Immature natural killer cell (primary cell): ENCODE measurements at regions not wholly inside any gene's neighbourhood (a gene's known extent, or its start where the extent isn't known, plus 50 kb on each side); places are given as distances from the start of the nearest gene placed in this dataset.
"Not testable (repeated sequence)": the region's sequence is repeated elsewhere in the genome, so short reads cannot be mapped to it uniquely, and the experiment has no call there.

ENCODE experiments used
- DNase-seq, 3 donors: peaks; one replicate each; pipeline ENCODE4 v3.0.0; 2022; ENCODE audit warnings: mixed read lengths in 1 of 3
- H3K27ac Mint-ChIP-seq, 6 donors: one replicate each; pipeline ENCODE4 v1.8.0; 2020; ENCODE audit warnings: mixed read lengths in 6 of 6, mild to moderate bottlenecking in 5 of 6, inconsistent platforms in 4 of 6, moderate library complexity in 3 of 6
- H3K27me3 Mint-ChIP-seq, 3 donors: one replicate each; pipeline ENCODE4 v1.8.0; 2020 to 2021; ENCODE audit warnings: low read depth in 3 of 3, mild to moderate bottlenecking in 3 of 3, mixed read lengths in 3 of 3, moderate library complexity in 3 of 3, inconsistent platforms in 1 of 3
- H3K36me3 Mint-ChIP-seq, 3 donors: one replicate each; pipeline ENCODE4 v1.8.0; 2020; ENCODE audit warnings: mixed read lengths in 3 of 3, inconsistent platforms in 2 of 3, mild to moderate bottlenecking in 2 of 3
- H3K4me1 Mint-ChIP-seq, 2 donors: one replicate each; pipeline ENCODE4 v1.8.0; 2020; ENCODE audit warnings: inconsistent platforms in 2 of 2, mild to moderate bottlenecking in 2 of 2, mixed read lengths in 2 of 2, moderate library complexity in 1 of 2
- H3K4me3 Mint-ChIP-seq, 5 donors: one replicate each; pipeline ENCODE4 v1.8.0; 2020; ENCODE audit warnings: mild to moderate bottlenecking in 5 of 5, mixed read lengths in 5 of 5, inconsistent platforms in 3 of 5, moderate library complexity in 3 of 5
- H3K9me3 Mint-ChIP-seq, 6 donors: one replicate each; pipeline ENCODE4 v1.8.0; 2020; ENCODE audit warnings: mild to moderate bottlenecking in 6 of 6, mixed read lengths in 6 of 6, inconsistent platforms in 4 of 6, moderate library complexity in 3 of 6

GRCh38 chr5:111612013-111612630 lies 99.8 kb upstream of the STARD4 start:
- H3K27ac Mint-ChIP-seq, H3K4me3 Mint-ChIP-seq, H3K27me3 Mint-ChIP-seq, H3K36me3 Mint-ChIP-seq, H3K4me1 Mint-ChIP-seq, DNase-seq, H3K9me3 Mint-ChIP-seq: not testable (repeated sequence)

- peaks cover 0 to 2% of the 10 kb centered on the region in 2 donors for H3K4me1 Mint-ChIP-seq
- H3K27ac Mint-ChIP-seq: no peak overlapping the region
- DNase-seq: no peak
- H3K4me3 Mint-ChIP-seq: no peak overlapping the region
- peaks cover 0 to 8% (median 0%) of the 10 kb centered on the region in 6 donors for H3K9me3 Mint-ChIP-seq
- peaks cover 0 to 5% (median 0%) of the 10 kb centered on the region in 3 donors for H3K27me3 Mint-ChIP-seq
- H3K36me3 Mint-ChIP-seq: peaks cover 0 to 7% (median 0%) of the 10 kb centered on the region in 3 donors
Measured at GRCh38 chr5:111606194-111606593, 93.9 kb upstream of the STARD4 start.

GRCh38 chr5:111603446-111603827 lies 91.1 kb upstream of the STARD4 start:
- H3K27me3 Mint-ChIP-seq: peaks cover 0 to 5% (median 3%) of the 10 kb centered on the region in 3 donors

GRCh38 chr5:111602817-111603445 lies 90.6 kb upstream of the STARD4 start:
- no peaks in the 10 kb centered on the region for H3K36me3 Mint-ChIP-seq
- no peak overlapping the region for H3K4me3 Mint-ChIP-seq
- H3K4me1 Mint-ChIP-seq: peaks cover 0 to 2% of the 10 kb centered on the region in 2 donors
- no peak for DNase-seq
- no peak overlapping the region for H3K27ac Mint-ChIP-seq
- H3K9me3 Mint-ChIP-seq: peaks cover 0 to 1% (median 0%) of the 10 kb centered on the region in 6 donors
- peaks cover 0 to 6% (median 3%) of the 10 kb centered on the region in 3 donors for H3K27me3 Mint-ChIP-seq

More at GRCh38 chr5:111603446-111603827, 91.1 kb upstream of the STARD4 start:
- H3K36me3 Mint-ChIP-seq: no peaks in the 10 kb centered on the region
- H3K4me3 Mint-ChIP-seq: no peak overlapping the region
- no peak overlapping the region for H3K27ac Mint-ChIP-seq
- DNase-seq: no peak
- peaks cover 0 to 1% (median 0%) of the 10 kb centered on the region in 6 donors for H3K9me3 Mint-ChIP-seq
- peaks cover 0 to 2% of the 10 kb centered on the region in 2 donors for H3K4me1 Mint-ChIP-seq

- Mint-ChIP-seq H3K9me3 (no peaks in the 10 kb centered on the region), H3K36me3 (no peaks in the 10 kb centered on the region), H3K27ac (no peak overlapping the region), H3K4me3 (no peak overlapping the region), H3K27me3 (peaks cover 0 to 3% (median 1%) of the 10 kb centered on the region in 3 donors), H3K4me1 (peaks cover 0 to 2% of the 10 kb centered on the region in 2 donors)
- DNase-seq: no peak
Measured at GRCh38 chr5:111598996-111599395, 86.7 kb upstream of the STARD4 start.

- Mint-ChIP-seq H3K4me3 (no peak overlapping the region), H3K27me3 (peaks cover 0 to 3% (median 1%) of the 10 kb centered on the region in 3 donors), H3K36me3 (no peaks in the 10 kb centered on the region), H3K9me3 (no peaks in the 10 kb centered on the region), H3K4me1 (no peaks in the 10 kb centered on the region), H3K27ac (no peak overlapping the region)
- DNase-seq: no peak
Measured at GRCh38 chr5:111597491-111597890, 85.2 kb upstream of the STARD4 start.

- no peaks in the 10 kb centered on the region for H3K36me3 Mint-ChIP-seq
- no peaks in the 10 kb centered on the region for H3K4me1 Mint-ChIP-seq
- no peak for DNase-seq
- no peak overlapping the region for H3K27ac Mint-ChIP-seq
- H3K4me3 Mint-ChIP-seq: no peak overlapping the region
- no peaks in the 10 kb centered on the region for H3K9me3 Mint-ChIP-seq
- peaks cover 0 to 3% (median 1%) of the 10 kb centered on the region in 3 donors for H3K27me3 Mint-ChIP-seq
Measured at GRCh38 chr5:111596705-111597104, 84.4 kb upstream of the STARD4 start.

GRCh38 chr5:111595425-111595824 lies 83.1 kb upstream of the STARD4 start:
- H3K4me3 Mint-ChIP-seq: no peak overlapping the region
- DNase-seq: no peak
- peaks cover 0 to 3% (median 1%) of the 10 kb centered on the region in 3 donors for H3K27me3 Mint-ChIP-seq
- H3K9me3 Mint-ChIP-seq: no peaks in the 10 kb centered on the region
- no peak overlapping the region for H3K27ac Mint-ChIP-seq
- H3K4me1 Mint-ChIP-seq: no peaks in the 10 kb centered on the region
- H3K36me3 Mint-ChIP-seq: no peaks in the 10 kb centered on the region

- Mint-ChIP-seq H3K27me3 (peaks cover 0 to 4% (median 2%) of the 10 kb centered on the region in 3 donors), H3K4me1 (peaks cover 32 to 41% of the 10 kb centered on the region in 2 donors), H3K4me3 (no peak overlapping the region), H3K9me3 (peaks cover 0 to 2% (median 0%) of the 10 kb centered on the region in 6 donors), H3K36me3 (no peaks in the 10 kb centered on the region), H3K27ac (no peak overlapping the region)
- DNase-seq: no peak
Measured at GRCh38 chr5:111589316-111589715, 77.0 kb upstream of the STARD4 start.

- Mint-ChIP-seq H3K27ac (peak overlapping the region in 5 of 6 donors; percentile 10 to 54 (median 16)), H3K36me3 (no peaks in the 10 kb centered on the region), H3K4me1 (peaks cover 48 to 57% of the 10 kb centered on the region in 2 donors), H3K9me3 (peaks cover 0 to 2% (median 0%) of the 10 kb centered on the region in 6 donors), H3K27me3 (peaks cover 0 to 4% (median 2%) of the 10 kb centered on the region in 3 donors), H3K4me3 (peak overlapping the region in 1 of 5 donors; percentile 5)
- DNase-seq: no peak
Measured at GRCh38 chr5:111587728-111588127, 75.4 kb upstream of the STARD4 start.

- no peak overlapping the region for H3K4me3 Mint-ChIP-seq
Measured at GRCh38 chr5:111585946-111586345, 73.6 kb upstream of the STARD4 start.

GRCh38 chr5:111585291-111585690 lies 73.0 kb upstream of the STARD4 start:
- H3K36me3 Mint-ChIP-seq: no peaks in the 10 kb centered on the region
- peak overlapping the region; percentile 79 to 92 (median 84) for H3K27ac Mint-ChIP-seq
- peaks cover 61 to 71% of the 10 kb centered on the region in 2 donors for H3K4me1 Mint-ChIP-seq
- H3K9me3 Mint-ChIP-seq: peaks cover 0 to 2% (median 0%) of the 10 kb centered on the region in 6 donors
- DNase-seq: no peak
- H3K4me3 Mint-ChIP-seq: peak overlapping the region; percentile 46 to 78 (median 73)
- peaks cover 0 to 5% (median 4%) of the 10 kb centered on the region in 3 donors for H3K27me3 Mint-ChIP-seq

More at GRCh38 chr5:111585946-111586345, 73.6 kb upstream of the STARD4 start:
- H3K9me3 Mint-ChIP-seq: peaks cover 0 to 2% (median 0%) of the 10 kb centered on the region in 6 donors
- no peaks in the 10 kb centered on the region for H3K36me3 Mint-ChIP-seq
- peak overlapping the region in 2 of 6 donors; percentile 19 to 32 for H3K27ac Mint-ChIP-seq
- H3K27me3 Mint-ChIP-seq: peaks cover 0 to 5% (median 4%) of the 10 kb centered on the region in 3 donors
- DNase-seq: no peak
- H3K4me1 Mint-ChIP-seq: peaks cover 61 to 71% of the 10 kb centered on the region in 2 donors

- Mint-ChIP-seq H3K9me3 (peaks cover 0 to 2% (median 0%) of the 10 kb centered on the region in 6 donors), H3K27me3 (peaks cover 0 to 5% (median 4%) of the 10 kb centered on the region in 3 donors), H3K36me3 (no peaks in the 10 kb centered on the region), H3K27ac (peak overlapping the region; percentile 79 to 92 (median 84)), H3K4me3 (peak overlapping the region; percentile 46 to 78 (median 73)), H3K4me1 (peaks cover 61 to 71% of the 10 kb centered on the region in 2 donors)
- peak; percentile 53 to 62 (median 58) for DNase-seq
Measured at GRCh38 chr5:111584651-111585050, 72.3 kb upstream of the STARD4 start.

- H3K9me3 Mint-ChIP-seq: peaks cover 0 to 2% (median 0%) of the 10 kb centered on the region in 6 donors
- H3K4me1 Mint-ChIP-seq: peaks cover 61 to 70% of the 10 kb centered on the region in 2 donors
- peak overlapping the region; percentile 50 to 92 (median 83) for H3K27ac Mint-ChIP-seq
- H3K27me3 Mint-ChIP-seq: peaks cover 0 to 5% (median 4%) of the 10 kb centered on the region in 3 donors
- no peaks in the 10 kb centered on the region for H3K36me3 Mint-ChIP-seq
- no peak for DNase-seq
- H3K4me3 Mint-ChIP-seq: peak overlapping the region; percentile 39 to 78 (median 73)
Measured at GRCh38 chr5:111583758-111584203, 71.4 kb upstream of the STARD4 start.
